ENCODE measurements at regions not wholly inside any gene's neighbourhood (a gene's known extent, or its start where the extent isn't known, plus 50 kb on each side); places are given as distances from the start of the nearest gene placed in this dataset.

DNA sequence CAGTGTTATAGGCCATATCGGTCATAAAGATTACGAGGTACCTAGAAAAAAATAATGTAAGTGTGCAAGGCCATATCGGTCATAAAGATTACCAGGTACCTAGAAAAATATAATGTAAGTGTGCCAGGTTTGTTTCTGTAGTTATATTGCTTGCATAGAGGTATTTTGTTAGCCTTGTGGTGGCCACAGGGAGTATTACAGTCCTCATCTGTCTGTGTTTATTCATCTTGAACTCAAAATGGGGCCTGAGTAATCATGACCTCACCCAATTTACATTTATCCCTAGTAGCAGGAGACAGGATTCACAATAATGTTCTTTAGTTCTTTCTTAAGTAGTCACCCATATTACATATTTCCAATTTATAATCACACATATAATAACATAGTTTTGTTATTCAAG is 459.7 kb downstream of the MID1IP1 start:
- TF ChIP-seq, protein P1, sequence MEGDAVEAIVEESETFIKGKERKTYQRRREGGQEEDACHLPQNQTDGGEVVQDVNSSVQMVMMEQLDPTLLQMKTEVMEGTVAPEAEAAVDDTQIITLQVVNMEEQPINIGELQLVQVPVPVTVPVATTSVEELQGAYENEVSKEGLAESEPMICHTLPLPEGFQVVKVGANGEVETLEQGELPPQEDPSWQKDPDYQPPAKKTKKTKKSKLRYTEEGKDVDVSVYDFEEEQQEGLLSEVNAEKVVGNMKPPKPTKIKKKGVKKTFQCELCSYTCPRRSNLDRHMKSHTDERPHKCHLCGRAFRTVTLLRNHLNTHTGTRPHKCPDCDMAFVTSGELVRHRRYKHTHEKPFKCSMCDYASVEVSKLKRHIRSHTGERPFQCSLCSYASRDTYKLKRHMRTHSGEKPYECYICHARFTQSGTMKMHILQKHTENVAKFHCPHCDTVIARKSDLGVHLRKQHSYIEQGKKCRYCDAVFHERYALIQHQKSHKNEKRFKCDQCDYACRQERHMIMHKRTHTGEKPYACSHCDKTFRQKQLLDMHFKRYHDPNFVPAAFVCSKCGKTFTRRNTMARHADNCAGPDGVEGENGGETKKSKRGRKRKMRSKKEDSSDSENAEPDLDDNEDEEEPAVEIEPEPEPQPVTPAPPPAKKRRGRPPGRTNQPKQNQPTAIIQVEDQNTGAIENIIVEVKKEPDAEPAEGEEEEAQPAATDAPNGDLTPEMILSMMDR (conservative IDR thresholded peaks at IDR 0.05; ENCODE audit: low read depth, low read length) = no peak
- TF ChIP-seq POLR2A (IDR thresholded peaks at IDR 0.05; ENCODE audit: low read depth, low read length) = no peak
- TF ChIP-seq CEBPB (IDR thresholded peaks at IDR 0.05; ENCODE audit: low read depth, low read length) = no peak
- TF ChIP-seq MXI1 (IDR thresholded peaks at IDR 0.05; ENCODE audit: borderline replicate concordance, low read depth, low read length) = no peak
- TF ChIP-seq USF2 (IDR thresholded peaks at IDR 0.05; ENCODE audit: low read depth, low read length) = no peak
- TF ChIP-seq RFX5 (IDR thresholded peaks at IDR 0.05; ENCODE audit: low read depth, low read length) = no peak
- no peak for TF ChIP-seq SMC3 (IDR thresholded peaks at IDR 0.05; ENCODE audit: low read depth, low read length)
- TF ChIP-seq FOS (IDR thresholded peaks at IDR 0.05; ENCODE audit: low read depth, low read length) = no peak
- TF ChIP-seq RCOR1 (IDR thresholded peaks at IDR 0.05; ENCODE audit: insufficient replicate concordance, low read length) = no peak

Measured in IMR-90 (cell line).